HG03354 (cell line): ENCODE measurements at regions not wholly inside any gene's neighbourhood (a gene's known extent, or its start where the extent isn't known, plus 50 kb on each side); places are given as distances from the start of the nearest gene placed in this dataset.

Experiments
- ATAC-seq: cut with Tn5 transposase; IDR thresholded peaks from one replicate; pipeline ENCODE4 v1.9.1; 2021; ENCODE audit warnings: mild to moderate bottlenecking; ENCODE audit not compliant: unreplicated experiment, poor library complexity, severe bottlenecking

GRCh38 chr5:145307866-145308382 lies 527.2 kb downstream of the PRELID2 start:
- ATAC-seq = no peak

- ATAC-seq = no peak
Measured at GRCh38 chr5:145295236-145295835, 539.8 kb downstream of the PRELID2 start.

GRCh38 chr5:145294331-145294730 lies 540.8 kb downstream of the PRELID2 start:
- no peak for ATAC-seq

DNA sequence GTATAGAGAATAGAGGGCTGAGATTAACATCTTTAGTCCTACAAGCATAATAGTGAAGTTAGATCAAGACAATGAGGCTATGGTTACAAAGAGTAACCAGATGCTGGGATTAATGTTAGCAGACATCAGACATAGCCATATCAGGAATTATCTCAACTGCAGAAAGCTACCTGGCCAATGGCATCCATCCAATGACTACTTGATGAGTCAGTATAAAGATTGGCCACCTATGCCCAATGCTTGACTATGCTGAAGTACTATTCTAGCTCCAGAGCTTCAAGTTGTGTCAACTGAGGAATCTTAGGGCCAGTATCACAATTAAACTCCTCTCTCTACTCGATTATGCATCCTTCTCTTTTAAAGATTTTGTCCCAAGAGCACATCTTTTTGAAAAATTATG lies 541.4 kb downstream of the PRELID2 start:
- ATAC-seq = no peak

- ATAC-seq = no peak
Measured at GRCh38 chr5:145292278-145292677, 542.9 kb downstream of the PRELID2 start.

DNA sequence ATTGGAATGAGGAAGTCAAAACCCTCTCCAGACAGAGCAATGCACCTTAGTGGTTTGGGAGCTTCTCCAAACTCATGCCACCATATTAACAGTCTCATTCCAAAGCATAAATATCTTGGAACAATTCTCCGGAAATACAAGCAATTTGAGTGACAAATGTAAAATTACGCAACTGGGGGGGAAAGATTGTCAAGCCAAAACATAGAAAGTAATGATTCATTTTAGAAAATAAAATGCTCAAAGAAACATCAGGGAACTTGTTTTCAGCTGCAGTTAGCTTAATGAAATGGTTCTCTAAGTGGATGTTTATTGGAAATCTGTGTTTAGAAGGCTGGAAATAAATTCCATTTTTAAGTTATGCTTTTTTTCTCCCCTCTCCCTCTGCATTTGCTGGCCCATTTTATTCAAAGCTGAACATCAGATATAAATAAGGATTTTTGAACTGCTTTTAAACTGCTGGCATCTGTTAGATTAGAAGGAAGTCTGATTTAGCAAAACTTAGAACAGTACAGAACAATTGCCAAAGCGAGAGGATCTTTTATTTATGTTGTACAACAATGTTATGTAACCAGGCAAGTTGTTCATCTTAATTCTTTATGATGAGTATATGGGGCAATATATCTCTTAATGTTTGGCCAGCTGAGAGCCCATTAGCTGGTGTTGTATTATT lies 551.9 kb downstream of the PRELID2 start:
- no peak for ATAC-seq

DNA sequence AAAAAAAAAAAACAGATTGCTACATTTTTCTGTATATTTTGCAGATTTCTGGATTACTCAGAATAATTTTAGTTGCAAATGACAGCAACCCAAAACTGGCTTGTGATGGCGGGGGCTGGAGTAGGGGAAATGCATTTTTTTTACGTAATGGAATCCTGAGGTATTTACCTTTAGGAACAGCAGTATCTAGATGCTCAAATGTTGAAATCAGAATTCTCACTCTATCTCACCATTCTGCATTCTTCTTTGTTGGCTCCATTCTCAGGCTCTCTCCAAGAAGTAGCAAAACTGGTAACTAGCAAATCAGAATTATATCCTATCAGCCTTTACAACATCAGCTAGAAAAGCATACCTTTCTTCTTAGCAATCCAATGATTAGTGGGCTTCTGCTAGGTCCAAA lies 554.3 kb downstream of the PRELID2 start:
- ATAC-seq = no peak

GRCh38 chr5:145280214-145280613 lies 554.9 kb downstream of the PRELID2 start:
- ATAC-seq = no peak

- no peak for ATAC-seq
Measured at GRCh38 chr5:145260670-145261069, 574.5 kb downstream of the PRELID2 start.

- no peak for ATAC-seq
Measured at GRCh38 chr5:145247745-145248040, 587.4 kb downstream of the PRELID2 start.

GRCh38 chr5:145246961-145247744 lies 588.0 kb downstream of the PRELID2 start:
- ATAC-seq = no peak

DNA sequence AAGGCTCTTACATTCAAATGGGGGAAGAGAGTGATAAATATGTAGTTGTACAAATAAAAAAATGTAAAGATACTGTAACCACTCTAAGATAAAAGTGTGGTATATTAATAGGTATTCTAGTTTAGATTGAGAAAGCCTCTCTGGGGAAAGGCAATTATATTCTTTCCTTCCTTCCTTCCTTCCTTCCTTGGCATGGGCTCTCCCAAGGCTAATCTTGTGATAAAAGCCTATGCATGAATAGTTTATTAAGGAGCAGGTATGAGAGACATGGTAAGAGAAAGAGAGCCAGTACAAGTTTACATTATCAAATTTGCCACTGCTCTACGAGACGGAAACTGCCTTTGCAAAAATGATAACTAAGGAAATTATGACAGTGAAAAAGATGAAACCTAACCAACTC lies 588.8 kb downstream of the PRELID2 start:
- no peak for ATAC-seq

GRCh38 chr5:145245354-145245753 lies 589.8 kb downstream of the PRELID2 start:
- no peak for ATAC-seq

- no peak for ATAC-seq
Measured at GRCh38 chr5:145244788-145245187, 590.4 kb downstream of the PRELID2 start.

DNA sequence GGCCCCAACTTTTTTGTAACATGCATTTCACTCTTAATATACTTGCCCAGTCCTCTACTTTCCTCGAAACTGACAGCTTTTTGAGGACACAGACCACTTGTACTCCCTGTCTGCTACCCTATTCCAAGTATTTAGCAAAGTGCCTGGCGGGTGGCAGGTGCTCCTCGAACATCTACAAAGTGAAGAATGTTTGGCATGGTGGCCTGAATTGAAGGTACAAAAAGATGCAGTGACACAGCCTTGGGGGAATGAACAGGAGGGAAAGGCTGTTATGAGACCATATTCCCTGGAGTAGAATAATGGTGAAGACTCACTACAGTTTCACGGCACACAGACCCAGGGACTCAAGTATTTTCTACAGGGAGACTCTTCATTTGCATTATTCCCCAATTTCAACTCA lies 590.9 kb downstream of the PRELID2 start:
- ATAC-seq = no peak

GRCh38 chr5:145243016-145243415 lies 592.1 kb downstream of the PRELID2 start:
- no peak for ATAC-seq

DNA sequence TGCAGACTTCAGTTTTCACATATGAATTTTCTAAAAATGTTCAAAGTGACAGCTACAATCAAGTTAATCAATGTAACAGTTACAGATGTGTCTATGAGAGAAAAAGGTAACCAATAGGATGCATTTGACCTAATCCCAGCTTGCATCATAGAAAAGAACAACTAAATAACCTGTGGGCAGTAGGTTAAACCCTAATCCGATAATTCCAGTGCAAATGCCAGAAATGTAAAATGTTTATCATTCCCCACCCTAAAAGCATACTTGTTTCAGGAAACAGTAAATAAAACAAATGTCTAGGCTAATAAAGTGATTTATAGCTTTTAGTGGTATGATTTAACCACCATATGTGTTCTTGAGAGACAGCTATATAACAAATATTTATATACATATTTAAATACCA lies 592.6 kb downstream of the PRELID2 start:
- no peak for ATAC-seq

GRCh38 chr5:145237843-145238242 lies 597.3 kb downstream of the PRELID2 start:
- peak; percentile 75 for ATAC-seq

- no peak for ATAC-seq
Measured at GRCh38 chr5:145236983-145237382, 598.2 kb downstream of the PRELID2 start.

DNA sequence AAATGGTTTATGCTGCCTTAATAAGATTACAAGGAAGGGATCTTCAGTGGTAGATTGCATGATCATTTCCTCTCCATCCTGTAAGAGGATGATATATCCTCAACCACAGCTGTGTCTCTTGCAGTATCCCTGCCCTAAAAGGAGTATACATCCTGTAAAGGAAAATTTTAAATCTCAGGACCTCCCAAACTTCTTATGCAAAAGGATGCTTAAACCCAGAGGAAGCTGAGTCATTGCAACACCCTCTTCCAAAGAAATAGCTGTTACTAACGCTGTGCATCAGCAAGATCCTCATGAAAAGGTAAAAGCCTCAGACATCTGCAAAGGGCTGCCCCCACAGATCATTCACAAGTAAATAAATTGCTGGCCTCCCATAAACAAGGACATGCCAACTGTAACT lies 599.0 kb downstream of the PRELID2 start:
- no peak for ATAC-seq

- no peak for ATAC-seq
Measured at GRCh38 chr5:145233461-145233860, 601.7 kb downstream of the PRELID2 start.
